Hippocampal formation (tissue), 2 donors: ENCODE measurements at regions not wholly inside any gene's neighbourhood (a gene's known extent, or its start where the extent isn't known, plus 50 kb on each side); places are given as distances from the start of the nearest gene placed in this dataset.
"Not testable (repeated sequence)": the region's sequence is repeated elsewhere in the genome, so short reads cannot be mapped to it uniquely, and the experiment has no call there.

Experiments used
- DNase-seq, 2 donors: peaks; one replicate each; lab custom pipeline; 2025; lab: John Stamatoyannopoulos, UW

DNA sequence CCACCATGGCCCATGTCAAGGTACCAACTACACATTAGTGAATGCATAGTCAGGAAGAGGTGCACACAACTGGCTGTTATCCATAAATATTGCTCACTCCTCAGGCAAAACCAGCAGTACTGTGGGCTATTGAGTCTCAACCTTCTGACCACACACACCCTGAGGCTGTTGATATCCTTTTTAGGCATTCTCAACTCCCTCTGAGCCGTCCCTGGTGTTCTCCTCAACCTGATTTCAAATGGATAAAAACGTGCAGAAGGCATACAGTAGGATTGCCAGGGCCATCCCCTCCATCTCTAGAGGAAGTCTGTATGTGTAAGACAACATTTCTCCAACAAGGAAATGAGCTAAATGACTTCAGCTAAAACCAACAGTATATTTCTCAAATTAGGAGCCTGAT, 98.7 kb upstream of the KLHL13 start:
- no peak for DNase-seq

DNA sequence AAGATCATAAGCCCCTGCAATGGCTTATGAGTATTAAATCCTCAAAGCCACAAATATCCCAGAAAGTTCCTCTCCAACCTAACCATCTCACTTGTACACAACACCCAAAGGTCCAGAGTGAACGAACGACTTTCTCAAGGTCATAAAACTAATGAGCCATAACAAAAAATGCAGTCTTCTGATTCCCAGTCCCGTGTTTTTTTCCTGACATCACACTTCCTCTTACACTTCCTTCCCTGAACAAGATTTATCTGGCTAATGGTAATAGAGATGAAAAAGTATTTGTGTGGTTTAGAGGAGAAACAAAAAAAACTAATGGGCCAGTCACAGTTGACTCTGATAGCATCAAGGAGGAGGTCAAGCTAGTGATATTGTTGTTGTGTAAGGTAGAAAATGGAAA, 99.5 kb upstream of the KLHL13 start:
- no peak for DNase-seq

DNA sequence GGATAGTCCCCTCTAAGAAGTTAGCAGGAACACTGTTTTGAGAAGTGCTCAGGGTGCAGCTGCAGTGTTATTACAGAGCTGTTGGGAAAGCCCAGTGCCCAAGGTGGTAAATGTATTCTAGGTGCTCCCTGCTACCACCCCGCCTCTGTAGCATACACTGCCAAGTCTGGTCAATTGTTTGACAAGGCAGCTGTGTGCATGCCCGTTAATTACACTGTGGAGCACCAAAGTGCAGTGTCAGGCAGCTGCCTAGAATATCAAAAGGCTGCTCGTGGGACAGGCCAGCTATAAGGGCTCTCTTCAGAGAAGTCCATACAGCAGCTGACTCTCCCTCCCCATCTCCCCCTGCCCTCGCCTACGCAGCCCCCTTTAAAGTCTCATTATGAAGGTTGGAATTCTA, 99.9 kb upstream of the KLHL13 start:
- no peak for DNase-seq

DNA sequence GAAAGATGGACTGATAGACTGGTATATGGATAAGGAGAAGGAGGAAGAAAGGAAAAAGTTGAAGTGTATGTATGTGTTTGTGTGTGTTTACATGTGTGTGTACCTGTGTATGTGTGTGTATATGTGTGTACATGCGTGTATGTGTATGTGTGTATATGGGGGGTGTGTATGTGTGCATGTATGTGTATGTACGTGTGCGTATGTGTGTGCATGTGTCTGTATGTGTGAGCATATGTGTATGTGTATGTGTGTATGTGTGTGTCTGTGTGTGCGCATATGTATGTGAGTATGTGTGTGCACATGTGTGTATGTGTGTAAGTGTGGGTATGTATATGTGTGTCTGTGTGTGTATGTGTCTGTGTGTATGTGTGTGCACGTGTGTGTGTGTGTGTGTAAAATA, 101.5 kb upstream of the KLHL13 start:
- no peak for DNase-seq

DNA sequence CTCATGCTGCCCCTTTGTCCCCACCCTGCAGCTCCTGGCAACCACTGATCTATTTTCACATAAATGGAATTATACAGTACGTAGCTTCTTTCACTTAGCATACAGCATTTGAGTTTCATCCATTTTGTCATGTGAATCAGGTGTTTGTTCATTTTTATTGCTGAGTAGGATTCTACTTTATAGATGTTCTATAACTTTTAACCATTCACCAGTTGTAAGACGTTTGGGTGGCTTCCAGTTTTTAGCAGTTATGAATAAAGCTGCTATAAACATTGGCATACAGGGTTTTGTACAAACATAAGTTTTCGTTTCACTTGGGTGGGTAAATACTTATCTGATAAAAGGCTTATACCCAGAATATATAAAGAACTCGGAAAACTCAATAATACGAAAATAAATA, 102.3 kb upstream of the KLHL13 start:
- DNase-seq: no peak

GRCh38 chrX:118219866-118220265, 103.3 kb upstream of the KLHL13 start:
- DNase-seq: no peak

- no peak for DNase-seq
Measured at GRCh38 chrX:118220509-118220908, 103.9 kb upstream of the KLHL13 start.

DNA sequence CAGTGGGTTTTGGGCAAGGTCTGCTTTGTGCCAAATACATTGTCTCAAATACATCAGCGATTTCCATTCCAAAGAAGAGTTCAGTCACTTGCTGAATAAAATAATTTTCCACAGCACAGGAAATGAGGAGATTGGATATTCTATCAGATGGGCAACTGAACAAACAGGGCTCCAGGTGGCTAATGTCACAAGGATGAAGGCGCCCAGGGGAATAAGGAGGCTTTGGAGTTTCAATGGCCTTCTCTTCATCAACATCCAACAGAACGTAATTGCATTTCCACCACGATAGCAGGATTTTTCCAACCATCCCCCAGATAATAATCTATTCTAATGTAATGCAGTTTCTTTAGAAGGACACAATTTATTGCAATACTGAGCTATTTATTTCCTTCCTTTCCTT, 104.7 kb upstream of the KLHL13 start:
- no peak for DNase-seq

DNA sequence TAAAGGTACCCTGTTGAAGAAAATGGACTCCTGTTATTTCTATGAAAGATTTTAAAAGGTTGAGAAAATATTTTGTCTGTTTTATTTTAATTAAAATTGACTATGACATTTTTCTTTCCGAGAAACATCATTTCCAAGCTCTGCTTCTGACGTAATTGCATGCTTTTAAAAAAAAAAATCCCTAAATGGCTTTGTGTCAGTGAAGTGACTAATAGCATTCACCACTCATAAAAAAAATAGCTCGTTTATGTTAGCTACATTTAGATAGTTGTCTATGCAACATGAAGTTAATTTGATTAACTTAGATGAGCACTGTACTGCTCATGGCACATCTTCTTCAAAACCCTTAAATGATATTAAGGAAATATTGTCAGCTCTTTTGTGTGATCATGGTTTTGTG, 105.1 kb upstream of the KLHL13 start:
- no peak for DNase-seq

- DNase-seq: no peak
Measured at GRCh38 chrX:118222421-118222820, 105.8 kb upstream of the KLHL13 start.

- DNase-seq: no peak
Measured at GRCh38 chrX:118225711-118226428, 109.3 kb upstream of the KLHL13 start.

DNA sequence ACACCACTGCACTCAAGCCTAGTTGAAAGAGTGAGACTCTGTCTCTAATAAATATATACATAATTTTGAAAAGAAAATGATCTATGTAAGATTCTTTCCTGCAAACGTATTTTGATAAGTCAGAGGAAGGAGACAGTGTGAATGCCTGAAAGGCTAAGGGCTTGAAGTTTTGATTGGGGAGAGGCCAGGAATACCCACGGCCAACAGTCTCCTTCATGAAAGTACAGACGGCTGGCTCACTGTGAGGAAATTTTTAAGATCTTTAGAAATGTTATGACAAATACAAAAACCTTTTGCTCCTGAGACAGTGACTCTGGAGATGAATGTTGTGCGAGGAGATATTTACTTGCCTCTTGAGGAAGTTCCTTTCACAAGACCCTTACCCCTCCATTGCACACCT, 111.4 kb upstream of the KLHL13 start:
- no peak for DNase-seq

DNA sequence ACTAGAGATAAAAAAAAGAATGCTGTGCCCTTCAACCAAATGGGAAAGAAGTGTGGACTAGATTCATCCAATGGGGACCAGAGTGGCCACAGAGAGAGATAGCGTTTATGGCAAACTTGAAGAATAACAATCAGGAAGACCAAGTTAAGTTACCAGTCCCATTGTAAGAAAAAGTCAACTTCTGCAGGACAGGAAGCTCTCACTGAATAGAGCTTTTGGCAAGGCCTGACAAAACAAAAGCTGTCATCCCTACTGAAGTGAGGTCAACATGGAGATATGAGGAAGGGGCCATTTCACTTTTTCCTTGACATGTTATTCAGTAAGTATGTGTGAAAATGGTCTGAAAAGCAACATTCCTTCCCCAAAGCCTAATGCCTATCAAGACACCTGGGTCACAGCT, 111.8 kb upstream of the KLHL13 start:
- DNase-seq: no peak

GRCh38 chrX:118231464-118231863, 114.4 kb upstream of the WDR44 start:
- no peak for DNase-seq

GRCh38 chrX:118239178-118239870, 106.6 kb upstream of the WDR44 start:
- no peak for DNase-seq

GRCh38 chrX:118239913-118240698, 105.8 kb upstream of the WDR44 start:
- DNase-seq: no peak

GRCh38 chrX:118246961-118247360, 98.9 kb upstream of the WDR44 start:
- DNase-seq: not testable (repeated sequence)

DNA sequence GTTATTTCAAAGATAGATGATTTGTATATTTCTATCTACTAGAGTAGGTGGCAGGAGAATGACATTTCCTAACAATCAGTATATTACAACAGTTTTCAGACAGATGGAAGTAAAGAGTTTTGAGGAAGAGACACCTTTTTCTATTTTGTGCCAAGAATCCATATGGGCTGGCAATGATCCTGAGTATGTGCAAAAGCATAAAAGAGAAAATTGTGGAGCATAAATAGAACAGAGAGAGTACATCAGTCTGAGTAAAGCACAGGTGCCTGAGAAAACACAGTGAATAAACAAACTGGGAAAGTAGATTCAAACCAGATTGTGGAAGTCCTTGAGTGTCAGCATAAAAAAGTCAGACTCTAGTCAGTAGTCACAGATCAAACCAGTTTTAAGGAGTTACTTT, 96.8 kb upstream of the WDR44 start:
- DNase-seq: no peak

DNA sequence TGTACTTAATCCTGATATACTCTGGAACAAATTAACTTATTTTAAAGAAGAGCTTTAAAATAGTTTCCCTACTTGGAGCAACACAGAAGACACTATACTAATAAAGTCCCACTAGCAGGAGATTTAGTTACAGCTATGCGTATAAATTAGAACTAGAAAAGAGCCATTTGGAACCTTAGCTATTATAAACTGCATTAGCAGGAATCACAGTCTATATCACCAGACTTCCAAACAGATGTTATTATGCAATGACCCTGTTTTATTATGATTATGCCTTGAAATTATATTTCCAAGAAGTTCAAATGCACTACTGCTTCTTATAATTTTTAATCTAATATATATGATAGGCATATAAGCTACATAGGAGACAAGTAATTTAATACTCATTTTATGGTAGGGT, 95.5 kb upstream of the WDR44 start:
- DNase-seq: no peak

GRCh38 chrX:118251271-118251670, 94.6 kb upstream of the WDR44 start:
- no peak for DNase-seq

DNA sequence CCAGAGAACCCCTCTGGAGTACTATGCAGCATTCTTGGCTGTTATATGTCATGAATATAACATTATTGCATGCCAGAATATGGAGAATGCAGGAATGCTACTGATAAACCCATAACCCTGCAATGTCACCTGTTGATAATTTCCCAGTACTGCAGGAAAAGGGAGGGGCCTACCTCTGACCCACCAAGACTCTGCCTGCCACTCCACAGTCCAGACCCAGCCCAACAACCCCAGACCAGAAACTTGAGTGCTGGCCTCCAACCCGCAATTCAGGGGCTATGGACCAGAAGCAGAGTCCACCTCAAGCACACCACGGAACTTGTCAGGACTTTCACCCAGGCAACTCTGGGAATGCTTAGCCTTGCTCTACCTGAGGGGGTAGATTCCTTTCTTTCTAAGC, 92.9 kb upstream of the WDR44 start:
- DNase-seq: no peak

- peak; percentile 16 to 32 for DNase-seq
Measured at GRCh38 chrX:118254611-118255010, 91.3 kb upstream of the WDR44 start.

DNA sequence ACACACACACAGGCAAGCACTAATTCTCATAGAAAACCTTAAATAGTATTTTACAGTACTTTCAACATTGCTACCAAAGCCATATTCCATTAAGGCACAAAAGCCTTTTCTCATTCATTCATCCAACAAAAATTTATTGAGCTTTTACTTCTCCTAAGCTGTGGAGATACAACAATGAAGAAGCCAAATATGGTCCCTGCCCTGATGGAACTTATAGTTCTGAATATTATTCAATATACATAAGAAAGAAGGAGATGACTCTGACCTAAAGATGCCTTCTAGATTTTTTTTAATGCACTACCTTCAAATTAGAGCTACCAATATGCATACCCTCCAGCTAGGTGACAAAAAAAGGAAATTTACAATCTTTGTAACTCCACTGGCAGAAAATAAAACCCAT, 90.0 kb upstream of the WDR44 start:
- no peak for DNase-seq
